ENCODE measurements at regions not wholly inside any gene's neighbourhood (a gene's known extent, or its start where the extent isn't known, plus 50 kb on each side); places are given as distances from the start of the nearest gene placed in this dataset.

DNA sequence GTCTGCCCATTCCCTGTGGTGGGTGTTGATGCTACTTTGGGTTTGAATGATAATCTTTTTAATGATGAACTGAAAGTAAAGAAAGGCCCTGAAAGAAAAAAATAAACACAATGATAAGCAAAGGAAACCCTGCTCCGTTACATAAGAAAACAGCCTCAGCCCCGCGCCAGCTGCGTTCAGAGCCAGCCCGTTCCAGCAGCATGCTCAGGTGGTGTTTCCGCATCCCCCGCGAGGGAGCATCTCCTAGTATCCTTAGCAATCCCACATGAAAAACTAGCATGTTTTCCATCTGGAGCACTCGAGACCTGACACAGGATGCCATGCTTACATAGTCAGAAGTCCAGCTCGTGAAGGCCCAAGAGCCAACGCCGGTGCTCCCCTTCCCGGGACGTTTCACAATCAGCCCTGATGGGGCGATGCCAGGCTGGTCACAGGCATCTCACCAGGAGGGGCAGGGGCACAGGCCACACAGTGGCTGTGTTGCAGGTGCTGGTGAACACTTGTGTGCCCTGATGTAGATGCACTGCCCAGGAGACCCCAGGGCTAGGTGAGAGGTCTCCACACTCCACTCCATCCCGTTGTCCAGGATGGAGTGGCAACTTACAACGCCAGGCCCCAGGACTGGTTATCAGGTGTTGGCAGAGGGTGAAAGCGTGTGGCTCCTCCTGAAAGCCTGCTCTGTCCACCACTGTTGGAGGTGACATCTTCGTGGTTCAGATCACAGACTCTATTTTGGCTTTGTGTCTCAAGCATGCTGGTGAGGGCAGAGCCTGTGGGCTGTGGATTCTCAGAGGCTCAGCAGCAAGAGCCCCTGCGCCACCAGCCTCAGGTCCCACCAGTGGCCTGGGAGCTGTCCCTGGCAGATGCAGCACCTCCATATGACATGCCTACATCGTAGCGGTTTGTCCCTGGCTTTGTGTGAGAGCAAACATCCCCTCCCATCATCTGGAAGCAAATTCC is 246.8 kb upstream of the IRX1 start:
- ChIA-PET POLR2A (no interaction called here), CTCF (no interaction called here)
- TF ChIP-seq, protein P1, sequence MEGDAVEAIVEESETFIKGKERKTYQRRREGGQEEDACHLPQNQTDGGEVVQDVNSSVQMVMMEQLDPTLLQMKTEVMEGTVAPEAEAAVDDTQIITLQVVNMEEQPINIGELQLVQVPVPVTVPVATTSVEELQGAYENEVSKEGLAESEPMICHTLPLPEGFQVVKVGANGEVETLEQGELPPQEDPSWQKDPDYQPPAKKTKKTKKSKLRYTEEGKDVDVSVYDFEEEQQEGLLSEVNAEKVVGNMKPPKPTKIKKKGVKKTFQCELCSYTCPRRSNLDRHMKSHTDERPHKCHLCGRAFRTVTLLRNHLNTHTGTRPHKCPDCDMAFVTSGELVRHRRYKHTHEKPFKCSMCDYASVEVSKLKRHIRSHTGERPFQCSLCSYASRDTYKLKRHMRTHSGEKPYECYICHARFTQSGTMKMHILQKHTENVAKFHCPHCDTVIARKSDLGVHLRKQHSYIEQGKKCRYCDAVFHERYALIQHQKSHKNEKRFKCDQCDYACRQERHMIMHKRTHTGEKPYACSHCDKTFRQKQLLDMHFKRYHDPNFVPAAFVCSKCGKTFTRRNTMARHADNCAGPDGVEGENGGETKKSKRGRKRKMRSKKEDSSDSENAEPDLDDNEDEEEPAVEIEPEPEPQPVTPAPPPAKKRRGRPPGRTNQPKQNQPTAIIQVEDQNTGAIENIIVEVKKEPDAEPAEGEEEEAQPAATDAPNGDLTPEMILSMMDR (IDR thresholded peaks at IDR 0.05; ENCODE audit: insufficient read depth, low read length, missing control alignments) = no peak
- DNase-seq (ENCODE audit: low read depth, low spot score) = no peak
- H3K4me3 ChIP-seq (ENCODE audit: low read depth, low read length) = no peak overlapping the region

DNA sequence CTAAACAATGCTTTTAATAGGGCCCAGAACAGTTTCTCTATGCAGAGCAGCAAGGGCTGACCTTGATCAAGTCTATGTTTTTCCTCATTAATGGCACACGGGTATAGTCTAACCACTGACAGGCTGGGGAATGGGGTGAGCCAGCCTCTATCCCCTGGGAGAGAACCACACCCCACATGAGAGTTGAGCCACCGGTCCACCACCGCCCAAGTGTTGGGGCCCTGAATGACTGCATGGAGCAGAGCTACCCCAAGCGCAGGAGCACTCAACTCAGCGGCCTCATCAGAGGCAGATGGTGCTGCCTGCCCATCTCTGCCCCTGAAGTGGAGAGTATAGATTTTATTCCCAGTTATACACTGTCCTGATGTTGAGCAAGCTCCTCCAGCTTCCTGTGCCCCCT is 247.9 kb upstream of the IRX1 start:
- no peak overlapping the region for H3K4me3 ChIP-seq (ENCODE audit: low read depth, low read length)
- ChIA-PET POLR2A (no interaction called here), CTCF (no interaction called here)
- TF ChIP-seq, protein P1 (IDR thresholded peaks at IDR 0.05; ENCODE audit: insufficient read depth, low read length, missing control alignments) = no peak
- no peak for DNase-seq (ENCODE audit: low read depth, low spot score)

DNA sequence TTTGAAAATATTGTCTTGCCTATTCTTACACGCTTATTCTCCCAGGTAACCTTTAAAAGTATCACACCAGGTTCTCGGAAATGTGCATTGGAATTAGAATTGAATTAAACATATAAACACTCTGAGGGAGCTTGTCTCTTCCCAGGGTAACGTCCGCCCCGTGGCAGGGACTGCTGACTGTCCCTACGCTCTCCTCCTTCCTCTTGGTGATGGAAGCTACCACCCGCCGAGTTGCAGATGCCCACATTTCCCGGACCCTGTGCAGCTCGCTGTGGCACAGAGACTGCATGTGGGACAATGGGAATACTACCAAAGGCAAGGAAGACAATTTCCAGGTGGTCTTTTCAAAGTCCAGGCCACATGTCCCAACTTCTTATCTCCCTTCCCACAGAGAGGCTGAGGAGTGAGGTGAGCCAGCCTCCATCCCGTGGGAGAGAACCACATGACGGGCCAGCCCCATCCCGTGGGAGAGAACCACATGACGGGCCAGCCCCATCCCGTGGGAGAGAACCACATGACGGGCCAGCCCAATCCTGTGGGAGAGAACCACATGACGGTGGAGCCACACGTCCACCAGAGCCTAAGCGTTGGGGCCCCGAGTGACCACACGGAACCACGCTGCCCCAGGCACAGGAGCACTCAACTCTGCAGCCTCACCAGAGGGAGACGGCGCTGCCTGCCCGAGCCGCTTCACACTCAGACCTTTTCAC is 249.4 kb upstream of the IRX1 start:
- ChIA-PET CTCF (no interaction called here), POLR2A (no interaction called here)
- no peak overlapping the region for H3K4me3 ChIP-seq (ENCODE audit: low read depth, low read length)
- DNase-seq (ENCODE audit: low read depth, low spot score) = no peak
- TF ChIP-seq, protein P1 (IDR thresholded peaks at IDR 0.05; ENCODE audit: insufficient read depth, low read length, missing control alignments) = no peak

DNA sequence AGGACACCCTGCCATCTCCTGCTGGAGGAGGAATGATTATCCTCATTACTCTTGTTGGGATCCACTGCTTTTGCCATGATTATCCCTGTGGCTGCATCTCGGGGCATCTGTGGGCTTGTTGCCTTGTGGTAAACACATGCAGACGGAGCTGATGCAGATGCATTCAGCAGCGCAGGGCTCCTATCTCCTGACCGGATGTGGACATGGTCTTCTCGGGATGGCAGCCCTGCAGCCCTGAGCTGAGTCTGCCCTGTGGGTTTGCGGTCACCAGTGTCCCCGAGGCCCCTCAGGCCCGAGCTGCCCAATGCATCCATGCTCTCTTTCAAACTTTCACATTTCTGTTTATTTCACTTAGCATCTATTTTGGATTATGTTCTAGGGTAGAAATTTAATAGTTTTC is 250.4 kb upstream of the IRX1 start:
- CTCF ChIA-PET = no interaction called here
- TF ChIP-seq, protein P1 (IDR thresholded peaks at IDR 0.05; ENCODE audit: insufficient read depth, low read length, missing control alignments) = no peak

DNA sequence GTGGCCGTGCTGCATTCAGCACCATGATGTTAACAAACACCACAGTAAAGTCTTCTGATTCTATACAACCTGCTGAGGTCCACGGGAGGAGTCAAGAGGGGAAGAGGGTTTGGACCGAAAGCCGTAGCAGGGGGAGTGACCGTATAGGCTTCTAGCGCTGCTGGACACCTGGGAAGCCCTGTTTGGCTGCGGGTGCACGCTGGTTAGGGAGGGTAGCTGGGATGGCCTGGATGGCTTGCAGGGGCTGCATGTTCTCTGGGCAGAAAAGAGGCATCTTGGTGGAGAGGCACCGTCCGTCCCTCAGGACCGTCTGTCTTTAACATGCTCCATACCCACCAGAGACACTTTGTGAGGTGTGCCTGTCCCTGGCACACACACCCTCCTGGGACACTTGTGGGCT is 251.0 kb upstream of the IRX1 start:
- ChIA-PET CTCF (no interaction called here), POLR2A (no interaction called here)
- H3K4me3 ChIP-seq (ENCODE audit: low read depth, low read length) = no peak overlapping the region
- TF ChIP-seq, protein P1 (IDR thresholded peaks at IDR 0.05; ENCODE audit: insufficient read depth, low read length, missing control alignments) = no peak
- no peak for DNase-seq (ENCODE audit: low read depth, low spot score)

More for the DNA sequence above, 250.4 kb upstream of the IRX1 start:
- DNase-seq (ENCODE audit: low read depth, low spot score) = no peak
- POLR2A ChIA-PET = no interaction called here
- H3K4me3 ChIP-seq (ENCODE audit: low read depth, low read length) = no peak overlapping the region

DNA sequence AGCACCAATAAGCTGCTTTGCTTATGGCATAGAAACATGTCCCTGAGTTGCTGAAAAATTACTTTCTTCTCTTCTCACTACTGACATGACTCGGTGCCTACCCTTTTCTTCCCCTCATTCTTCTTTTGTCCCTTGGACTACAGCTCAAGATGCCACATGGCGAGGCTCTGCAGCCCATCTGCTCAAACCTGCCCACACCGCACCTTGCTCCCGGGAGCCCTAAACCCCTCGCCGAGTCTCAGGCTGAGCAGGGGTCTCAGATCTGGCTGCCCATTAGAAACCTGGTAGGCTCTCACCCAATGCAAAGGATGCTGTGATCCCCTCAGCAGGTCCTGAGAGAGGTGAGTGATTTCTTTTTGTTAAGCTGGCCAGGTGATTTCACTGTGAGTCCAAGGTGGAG is 251.7 kb upstream of the IRX1 start:
- ChIA-PET CTCF (no interaction called here), POLR2A (no interaction called here)
- TF ChIP-seq, protein P1 (IDR thresholded peaks at IDR 0.05; ENCODE audit: insufficient read depth, low read length, missing control alignments) = no peak
- DNase-seq (ENCODE audit: low read depth, low spot score) = no peak
- no peak overlapping the region for H3K4me3 ChIP-seq (ENCODE audit: low read depth, low read length)
